ENCODE measurements at regions not wholly inside any gene's neighbourhood (a gene's known extent, or its start where the extent isn't known, plus 50 kb on each side); places are given as distances from the start of the nearest gene placed in this dataset.

DNA sequence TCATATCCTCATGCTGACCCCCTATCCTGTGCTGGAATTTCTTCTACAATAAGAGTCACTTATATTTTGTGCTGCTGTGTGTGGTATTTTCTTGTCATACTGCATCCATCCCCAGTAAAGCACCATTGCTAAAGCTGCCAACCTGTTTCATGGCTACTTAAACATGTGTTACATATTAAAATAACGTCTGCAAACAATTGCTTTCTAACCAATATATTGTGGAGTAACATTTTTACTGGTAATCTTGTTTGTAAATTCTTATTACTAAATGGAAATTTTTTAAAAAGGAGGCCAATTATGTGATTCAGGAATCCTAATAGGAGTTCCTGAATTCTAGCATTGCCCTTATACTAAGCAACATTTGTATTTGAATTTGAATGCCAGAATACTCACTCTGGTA is 160.3 kb upstream of the VEGFC start:
- POLR2A ChIA-PET, result no interaction called here
- H3K4me3 ChIP-seq (ENCODE audit: low read depth, low read length), result no peak overlapping the region
- TF ChIP-seq, protein P1, sequence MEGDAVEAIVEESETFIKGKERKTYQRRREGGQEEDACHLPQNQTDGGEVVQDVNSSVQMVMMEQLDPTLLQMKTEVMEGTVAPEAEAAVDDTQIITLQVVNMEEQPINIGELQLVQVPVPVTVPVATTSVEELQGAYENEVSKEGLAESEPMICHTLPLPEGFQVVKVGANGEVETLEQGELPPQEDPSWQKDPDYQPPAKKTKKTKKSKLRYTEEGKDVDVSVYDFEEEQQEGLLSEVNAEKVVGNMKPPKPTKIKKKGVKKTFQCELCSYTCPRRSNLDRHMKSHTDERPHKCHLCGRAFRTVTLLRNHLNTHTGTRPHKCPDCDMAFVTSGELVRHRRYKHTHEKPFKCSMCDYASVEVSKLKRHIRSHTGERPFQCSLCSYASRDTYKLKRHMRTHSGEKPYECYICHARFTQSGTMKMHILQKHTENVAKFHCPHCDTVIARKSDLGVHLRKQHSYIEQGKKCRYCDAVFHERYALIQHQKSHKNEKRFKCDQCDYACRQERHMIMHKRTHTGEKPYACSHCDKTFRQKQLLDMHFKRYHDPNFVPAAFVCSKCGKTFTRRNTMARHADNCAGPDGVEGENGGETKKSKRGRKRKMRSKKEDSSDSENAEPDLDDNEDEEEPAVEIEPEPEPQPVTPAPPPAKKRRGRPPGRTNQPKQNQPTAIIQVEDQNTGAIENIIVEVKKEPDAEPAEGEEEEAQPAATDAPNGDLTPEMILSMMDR (IDR thresholded peaks at IDR 0.05; ENCODE audit: insufficient read depth, low read length, missing control alignments), result no peak
- DNase-seq (ENCODE audit: low read depth, low spot score), result no peak
- CTCF ChIA-PET, result interaction anchor here (1.0 kb wide), 1 partner anchor 11 kb away, joined by 4 read pairs; no protein-coding TSS in a partner anchor

DNA sequence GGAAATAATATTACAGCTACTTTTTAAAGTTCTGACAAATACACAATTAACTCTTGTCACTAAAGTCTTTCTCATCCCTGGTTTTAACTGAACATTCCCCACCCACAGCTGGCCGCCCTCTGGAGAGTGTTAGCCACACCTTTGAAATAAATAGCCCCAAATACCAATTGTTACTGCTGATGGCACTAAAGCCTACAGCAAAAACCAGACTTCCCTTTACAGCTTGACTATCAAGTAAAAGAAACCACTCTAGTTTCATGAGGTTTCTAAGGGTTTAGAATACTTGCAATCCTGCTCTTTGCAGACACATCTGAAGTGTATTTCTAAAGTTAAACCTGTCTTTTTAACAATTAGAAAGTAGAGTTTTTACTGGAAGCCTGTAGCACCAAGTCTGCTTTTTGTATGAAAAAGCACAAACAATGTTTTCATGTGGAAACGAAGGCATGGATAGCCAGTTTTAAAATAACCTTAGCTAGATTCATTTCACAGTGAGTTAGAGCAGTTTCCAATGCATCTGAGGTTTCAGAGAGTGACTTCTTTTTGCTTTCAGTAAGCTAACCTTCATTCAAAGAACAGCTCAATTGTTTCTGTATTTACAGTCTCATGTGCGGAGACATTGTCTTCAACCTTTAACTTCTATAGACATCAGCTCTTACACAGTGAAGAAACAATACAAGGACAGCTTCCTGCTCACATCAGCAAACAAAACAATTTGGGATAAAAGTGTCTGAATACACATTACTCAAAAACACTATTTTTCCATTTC is 164.8 kb upstream of the VEGFC start:
- ChIA-PET CTCF (no interaction called here), POLR2A (no interaction called here)
- no peak overlapping the region for H3K4me3 ChIP-seq (ENCODE audit: low read depth, low read length)
- DNase-seq (ENCODE audit: low read depth, low spot score), result no peak
- TF ChIP-seq, protein P1 (IDR thresholded peaks at IDR 0.05; ENCODE audit: insufficient read depth, low read length, missing control alignments), result no peak

DNA sequence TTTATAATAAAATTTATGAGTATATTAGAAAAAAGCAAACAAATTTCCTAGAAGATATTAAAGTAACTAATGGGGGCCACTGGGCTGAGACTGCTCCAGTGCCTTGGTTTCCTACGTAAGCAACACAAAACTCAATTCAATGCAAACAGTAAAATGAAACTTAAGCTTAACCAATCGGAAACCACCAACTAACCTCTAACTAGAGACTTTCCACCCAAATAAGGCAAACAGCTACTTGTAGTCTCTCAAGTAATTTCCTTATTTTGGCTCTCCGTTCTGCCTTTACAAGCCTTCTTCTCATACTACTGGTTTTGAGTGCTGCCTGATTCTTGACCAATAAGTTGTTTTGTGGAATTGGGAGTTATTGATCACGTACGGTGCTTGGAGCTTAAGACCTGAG is 167.3 kb upstream of the VEGFC start:
- CTCF ChIA-PET, result interaction anchor here (1.2 to 1.4 kb wide), 2 partner anchors 9 kb away, joined by 3 read pairs; no protein-coding TSS in a partner anchor

DNA sequence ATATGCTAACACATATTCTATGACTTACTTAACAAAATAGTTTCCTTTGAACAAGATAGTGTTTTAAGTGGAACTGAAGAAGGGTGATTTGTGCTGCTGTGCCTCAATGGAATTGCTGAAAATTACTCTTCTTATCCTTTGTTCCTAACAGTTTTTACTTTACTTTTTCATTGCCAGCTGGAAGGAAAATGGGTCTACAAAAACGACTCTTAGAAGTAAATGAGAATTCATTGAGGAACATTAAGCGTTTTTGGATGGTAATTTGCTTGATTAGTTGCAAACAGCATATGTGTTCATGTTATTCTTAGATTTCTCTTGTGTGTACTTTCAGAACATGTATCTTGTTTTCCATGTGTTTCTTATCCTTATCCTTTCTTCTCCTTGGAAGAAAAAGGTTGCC is 170.4 kb upstream of the VEGFC start:
- DNase-seq (ENCODE audit: low read depth, low spot score), result no peak
- POLR2A ChIA-PET, result no interaction called here
- no peak overlapping the region for H3K4me3 ChIP-seq (ENCODE audit: low read depth, low read length)
- TF ChIP-seq, protein P1 (IDR thresholded peaks at IDR 0.05; ENCODE audit: insufficient read depth, low read length, missing control alignments), result no peak
- CTCF ChIA-PET, result interaction anchor here (1.8 kb wide), 1 partner anchor 84 kb away, joined by 5 read pairs; no protein-coding TSS in a partner anchor

More for the DNA sequence above, 167.3 kb upstream of the VEGFC start:
- POLR2A ChIA-PET, result no interaction called here
- TF ChIP-seq, protein P1 (IDR thresholded peaks at IDR 0.05; ENCODE audit: insufficient read depth, low read length, missing control alignments), result no peak
- no peak for DNase-seq (ENCODE audit: low read depth, low spot score)
- H3K4me3 ChIP-seq (ENCODE audit: low read depth, low read length), result no peak overlapping the region

DNA sequence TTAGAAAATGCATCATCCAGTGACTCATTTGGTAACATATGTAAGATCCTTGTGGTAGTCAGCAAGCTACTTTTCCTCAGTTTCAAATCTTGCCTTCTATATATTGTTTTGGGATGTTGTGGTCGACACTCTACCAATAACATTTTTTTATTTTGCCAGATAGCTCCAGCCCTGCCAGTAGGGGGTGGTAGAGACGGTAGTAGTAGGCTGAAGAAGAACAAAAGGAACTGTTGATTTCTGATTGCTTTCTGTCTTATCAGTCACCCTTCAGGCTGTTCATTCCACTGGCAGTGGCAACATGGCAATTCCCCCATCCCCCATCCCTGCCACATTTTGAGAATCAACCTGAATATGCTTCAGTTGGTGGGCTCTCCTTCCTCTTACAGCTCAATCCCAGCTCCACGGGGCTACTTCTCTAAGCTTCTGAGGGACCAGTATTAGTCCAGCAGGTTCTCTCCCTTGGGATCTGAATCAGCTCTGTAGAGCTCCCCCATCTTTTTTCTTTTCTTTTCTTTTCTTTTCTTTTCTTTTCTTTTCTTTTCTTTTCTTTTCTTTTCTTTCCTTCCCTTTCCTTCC is 171.5 kb upstream of the VEGFC start:
- ChIA-PET CTCF (interaction anchor here (1.4 to 1.8 kb wide), 2 partner anchors 11 to 83 kb away, joined by 4 to 5 read pairs; no protein-coding TSS in a partner anchor), POLR2A (no interaction called here)
- no peak overlapping the region for H3K4me3 ChIP-seq (ENCODE audit: low read depth, low read length)
- no peak for DNase-seq (ENCODE audit: low read depth, low spot score)
- TF ChIP-seq, protein P1 (IDR thresholded peaks at IDR 0.05; ENCODE audit: insufficient read depth, low read length, missing control alignments), result no peak

DNA sequence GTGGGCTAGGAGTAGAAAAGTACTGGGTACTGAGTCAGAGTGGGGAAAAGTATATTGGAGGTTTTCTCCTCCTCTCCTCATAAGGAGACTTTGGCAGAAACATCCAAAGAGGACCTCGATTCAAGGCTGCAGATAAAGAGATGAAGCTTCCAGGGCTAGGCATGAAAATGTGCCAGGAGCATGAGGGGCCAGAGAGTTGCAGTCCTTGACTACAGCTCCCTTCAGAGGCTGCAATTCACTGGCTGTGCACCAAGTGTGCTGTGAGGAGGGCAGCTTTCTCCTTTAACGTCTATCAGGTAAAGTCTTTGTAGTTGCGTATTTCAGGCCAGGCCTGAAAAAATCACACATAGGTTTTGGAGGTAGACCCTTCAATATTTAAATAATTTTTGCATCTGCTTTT is 174.9 kb upstream of the VEGFC start:
- ChIA-PET POLR2A (no interaction called here), CTCF (no interaction called here)
- no peak for DNase-seq (ENCODE audit: low read depth, low spot score)
- TF ChIP-seq, protein P1 (IDR thresholded peaks at IDR 0.05; ENCODE audit: insufficient read depth, low read length, missing control alignments), result no peak
- no peak overlapping the region for H3K4me3 ChIP-seq (ENCODE audit: low read depth, low read length)
